ENCODE measurements at regions not wholly inside any gene's neighbourhood (a gene's known extent, or its start where the extent isn't known, plus 50 kb on each side); places are given as distances from the start of the nearest gene placed in this dataset.
"Not testable (repeated sequence)": the region's sequence is repeated elsewhere in the genome, so short reads cannot be mapped to it uniquely, and the experiment has no call there.

GRCh38 chr7:106713452-106713851, 52.5 kb upstream of the CCDC71L start:
- not testable (repeated sequence) for H3K4me3 ChIP-seq (ENCODE audit: insufficient read length, low read depth); H3K9me3 ChIP-seq (ENCODE audit: insufficient read depth, low read length); H3K9ac ChIP-seq (ENCODE audit: insufficient read length, low read depth); H3K27me3 ChIP-seq (ENCODE audit: insufficient read depth, insufficient read length); H3K36me3 ChIP-seq (ENCODE audit: insufficient read depth, insufficient read length, low read length); H3K4me1 ChIP-seq (ENCODE audit: insufficient read depth, insufficient read length); DNase-seq (ENCODE audit: low read depth, low spot score)

- not testable (repeated sequence) for H3K9ac ChIP-seq (ENCODE audit: insufficient read length, low read depth); H3K36me3 ChIP-seq (ENCODE audit: insufficient read depth, insufficient read length, low read length); H3K27me3 ChIP-seq (ENCODE audit: insufficient read depth, insufficient read length); H3K4me1 ChIP-seq (ENCODE audit: insufficient read depth, insufficient read length); H3K9me3 ChIP-seq (ENCODE audit: insufficient read depth, low read length); DNase-seq (ENCODE audit: low read depth, low spot score); H3K4me3 ChIP-seq (ENCODE audit: insufficient read length, low read depth)
Observed at GRCh38 chr7:106714590-106715442, 53.9 kb upstream of the CCDC71L start.

DNA sequence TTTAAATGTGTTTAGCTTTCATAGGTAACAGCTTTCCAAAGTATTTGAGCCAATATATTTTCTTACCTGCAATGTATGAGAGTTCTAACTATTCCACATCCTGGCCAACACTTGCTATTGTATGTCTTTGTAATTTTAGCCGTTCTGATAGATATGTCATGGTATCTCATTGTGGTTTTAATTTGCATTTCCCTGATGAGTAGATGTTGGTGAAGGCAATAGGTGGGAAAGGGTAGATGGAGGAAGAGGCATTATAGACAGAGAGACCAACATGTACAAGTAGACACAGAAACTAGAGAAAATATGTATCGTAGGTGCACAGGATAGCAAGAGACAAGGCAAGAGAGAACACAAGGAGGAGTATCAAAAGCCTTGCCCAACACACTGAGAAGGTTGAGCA, 54.8 kb upstream of the CCDC71L start:
- DNase-seq (ENCODE audit: low read depth, low spot score) = no peak
- H3K9me3 ChIP-seq (ENCODE audit: insufficient read depth, low read length) = no peaks in the 10 kb centered on the region
- no peaks in the 10 kb centered on the region for H3K4me1 ChIP-seq (ENCODE audit: insufficient read depth, insufficient read length)
- H3K9ac ChIP-seq (ENCODE audit: insufficient read length, low read depth) = no peak overlapping the region
- H3K4me3 ChIP-seq (ENCODE audit: insufficient read length, low read depth) = no peak overlapping the region
- TF ChIP-seq ZNF274 (IDR thresholded peaks at IDR 0.05; ENCODE audit: low read depth, low read length) (no peak), YY1 (IDR thresholded peaks at IDR 0.05; ENCODE audit: insufficient read depth, insufficient read length) (no peak), SUZ12 (IDR thresholded peaks at IDR 0.05; ENCODE audit: extremely low read depth, insufficient read depth, insufficient read length) (no peak)
- H3K36me3 ChIP-seq (ENCODE audit: insufficient read depth, insufficient read length, low read length) = no peaks in the 10 kb centered on the region
- no peaks in the 10 kb centered on the region for H3K27me3 ChIP-seq (ENCODE audit: insufficient read depth, insufficient read length)

DNA sequence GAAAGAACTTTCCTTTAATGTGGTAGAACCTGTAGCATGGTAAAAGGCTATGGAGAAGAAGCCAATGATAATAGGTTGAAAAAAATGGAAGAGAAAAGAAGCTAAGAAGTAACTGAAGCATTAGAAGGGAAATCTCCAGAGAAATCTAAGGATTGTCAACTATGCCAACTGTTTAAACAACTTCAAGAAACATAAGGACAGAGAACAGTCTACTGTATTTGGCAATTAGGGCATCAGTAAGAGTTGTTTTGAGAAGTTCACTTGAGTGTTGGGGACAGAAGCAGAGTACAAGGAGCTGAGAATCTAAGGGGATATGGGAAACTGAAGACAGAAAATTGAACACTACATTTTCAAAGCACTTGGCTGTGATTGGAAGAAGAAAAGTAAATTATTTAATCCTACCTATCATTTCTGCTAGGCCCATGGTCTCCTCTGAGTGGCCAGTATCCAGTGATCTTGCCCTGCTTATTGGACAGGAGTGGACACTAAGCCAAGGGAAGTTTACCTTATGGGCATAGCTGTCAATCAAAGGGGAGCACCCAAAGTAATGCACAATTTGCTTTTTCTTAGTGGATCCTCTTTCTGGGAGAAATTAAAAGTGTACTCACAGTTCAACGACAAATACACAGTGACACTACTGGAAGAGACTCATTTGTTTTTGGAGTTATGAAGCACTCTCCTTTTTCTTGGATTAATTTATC, 56.4 kb upstream of the CCDC71L start:
- Histone ChIP-seq H3K9ac (ENCODE audit: insufficient read length, low read depth) (no peak overlapping the region), H3K9me3 (ENCODE audit: insufficient read depth, low read length) (no peaks in the 10 kb centered on the region), H3K4me1 (ENCODE audit: insufficient read depth, insufficient read length) (no peaks in the 10 kb centered on the region), H3K27me3 (ENCODE audit: insufficient read depth, insufficient read length) (no peaks in the 10 kb centered on the region), H3K4me3 (ENCODE audit: insufficient read length, low read depth) (no peak overlapping the region), H3K36me3 (ENCODE audit: insufficient read depth, insufficient read length, low read length) (no peaks in the 10 kb centered on the region)
- no peak for TF ChIP-seq YY1 (IDR thresholded peaks at IDR 0.05; ENCODE audit: insufficient read depth, insufficient read length)
- DNase-seq (ENCODE audit: low read depth, low spot score) = no peak

DNA sequence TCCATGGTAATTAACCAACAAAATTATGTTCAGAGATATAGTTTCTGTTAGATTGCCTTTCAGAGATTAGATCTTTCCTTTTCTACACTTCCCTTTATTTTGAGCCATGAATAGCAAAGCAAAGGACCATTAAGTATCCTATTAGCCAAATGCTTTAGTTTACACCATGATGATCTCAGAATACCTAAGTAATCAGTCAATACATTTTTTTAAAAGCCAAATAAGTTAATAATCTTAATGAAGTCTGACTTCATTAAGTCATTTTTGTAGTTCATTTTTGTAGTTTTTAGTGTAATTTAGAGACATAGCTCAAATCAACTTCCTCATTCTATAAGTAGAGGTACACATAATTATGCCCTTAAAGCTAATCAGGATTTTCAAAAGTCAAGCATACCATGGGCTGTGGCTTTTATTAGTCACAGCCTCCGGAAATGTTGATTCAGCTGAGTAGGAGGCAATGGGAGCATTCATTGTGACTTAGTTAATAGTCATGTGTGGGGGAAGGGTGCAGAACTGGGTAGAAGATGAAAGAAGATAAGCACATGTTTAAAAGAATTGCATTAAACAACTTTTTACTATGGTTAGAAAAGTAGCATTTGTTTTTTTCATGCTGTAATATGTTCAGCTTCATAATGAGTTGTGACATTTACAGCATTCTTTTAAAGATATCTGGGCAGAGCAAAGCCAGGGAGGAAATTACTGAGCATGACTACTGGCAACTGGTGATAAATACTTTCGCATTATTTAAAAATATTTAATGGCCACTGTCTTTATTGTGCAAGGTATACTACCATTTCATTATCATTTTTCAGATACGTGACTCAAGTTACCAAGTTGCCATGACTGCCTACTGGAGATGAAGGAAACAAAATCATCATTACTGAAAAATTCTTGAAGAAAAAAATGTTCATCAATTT, 57.3 kb upstream of the CCDC71L start:
- Histone ChIP-seq H3K9ac (ENCODE audit: insufficient read length, low read depth) (no peak overlapping the region), H3K36me3 (ENCODE audit: insufficient read depth, insufficient read length, low read length) (no peaks in the 10 kb centered on the region), H3K9me3 (ENCODE audit: insufficient read depth, low read length) (no peaks in the 10 kb centered on the region), H3K4me3 (ENCODE audit: insufficient read length, low read depth) (no peak overlapping the region), H3K27me3 (ENCODE audit: insufficient read depth, insufficient read length) (no peaks in the 10 kb centered on the region), H3K4me1 (ENCODE audit: insufficient read depth, insufficient read length) (no peaks in the 10 kb centered on the region)
- TF ChIP-seq ZNF274 (IDR thresholded peaks at IDR 0.05; ENCODE audit: low read depth, low read length) (no peak), SUZ12 (IDR thresholded peaks at IDR 0.05; ENCODE audit: extremely low read depth, insufficient read depth, insufficient read length) (no peak), YY1 (IDR thresholded peaks at IDR 0.05; ENCODE audit: insufficient read depth, insufficient read length) (no peak)
- peak; percentile 32 for DNase-seq (ENCODE audit: low read depth, low spot score)

- no peak overlapping the region for H3K9ac ChIP-seq (ENCODE audit: insufficient read length, low read depth)
- no peak overlapping the region for H3K4me3 ChIP-seq (ENCODE audit: insufficient read length, low read depth)
- no peaks in the 10 kb centered on the region for H3K36me3 ChIP-seq (ENCODE audit: insufficient read depth, insufficient read length, low read length)
- no peak for DNase-seq (ENCODE audit: low read depth, low spot score)
- H3K9me3 ChIP-seq (ENCODE audit: insufficient read depth, low read length) = no peaks in the 10 kb centered on the region
- TF ChIP-seq SUZ12 (IDR thresholded peaks at IDR 0.05; ENCODE audit: extremely low read depth, insufficient read depth, insufficient read length) = no peak
- no peak for TF ChIP-seq ZNF274 (IDR thresholded peaks at IDR 0.05; ENCODE audit: low read depth, low read length)
- no peak for TF ChIP-seq YY1 (IDR thresholded peaks at IDR 0.05; ENCODE audit: insufficient read depth, insufficient read length)
- H3K27me3 ChIP-seq (ENCODE audit: insufficient read depth, insufficient read length) = no peaks in the 10 kb centered on the region
- H3K4me1 ChIP-seq (ENCODE audit: insufficient read depth, insufficient read length) = no peaks in the 10 kb centered on the region
Observed at GRCh38 chr7:106720641-106721040, 59.7 kb upstream of the CCDC71L start.
